Caco-2 (cell line): ENCODE measurements at regions not wholly inside any gene's neighbourhood (a gene's known extent, or its start where the extent isn't known, plus 50 kb on each side); places are given as distances from the start of the nearest gene placed in this dataset.

Source experiments
- BruUV-seq: library from RNA; stranded (reverse); fragments of 400-500 nt; replicated peaks from 2 replicates; lab custom pipeline; 2021; lab: Mats Ljungman, UMichigan
- CTCF ChIA-PET: fragments of 300-600 bp; sonication (Branson Sonifier 250); formaldehyde crosslinking; loops from one replicate; lab custom pipeline; 2022; ENCODE audit warnings: antibody characterized with exemption; lab: Charles Lee
- POLR2A ChIA-PET: fragments of 300-600 bp; sonication (Branson Sonifier 250); formaldehyde crosslinking; loops from one replicate; lab custom pipeline; 2022; ENCODE audit warnings: antibody characterized with exemption; lab: Charles Lee
- DNase-seq, 2 experiments: peaks; one replicate each; pipeline versions ENCODE4 v3.0.0 to v3.0.0-alpha.2; 2020 to 2022
- H3K27me3 ChIP-seq: replicated peaks from 2 replicates; pipeline ENCODE4 v1.6.0; 2011; ENCODE audit warnings: low read length; ENCODE audit not compliant: control insufficient read depth, insufficient read depth
- H3K36me3 ChIP-seq: 2 replicates; pipeline ENCODE4 v1.5.1; 2011; ENCODE audit warnings: low read length; ENCODE audit not compliant: control insufficient read depth, insufficient read depth
- H3K4me1 ChIP-seq: fragments of 250-450 bp; sonication (Bioruptor Pico); 2 replicates; pipeline ENCODE4 v1.5.1; 2020; ENCODE audit warnings: mild to moderate bottlenecking
- H3K4me3 ChIP-seq: 2 replicates; pipeline ENCODE4 v1.5.1; 2011; ENCODE audit warnings: low read depth, mild to moderate bottlenecking, control low read depth, low read length
- H3K9me3 ChIP-seq: fragments of 250-450 bp; sonication (Bioruptor Pico); 2 replicates; pipeline ENCODE4 v1.5.1; 2020; ENCODE audit warnings: mild to moderate bottlenecking, moderate library complexity
- H3K27ac Mint-ChIP-seq: one replicate; pipeline ENCODE4 v1.8.0; 2022; ENCODE audit warnings: mixed read lengths; ENCODE audit not compliant: unreplicated experiment
- H3K27me3 Mint-ChIP-seq: one replicate; pipeline ENCODE4 v1.8.0; 2022; ENCODE audit warnings: mixed read lengths; ENCODE audit not compliant: insufficient read depth, unreplicated experiment
- H3K36me3 Mint-ChIP-seq: one replicate; pipeline ENCODE4 v1.8.0; 2022; ENCODE audit warnings: mild to moderate bottlenecking, mixed read lengths; ENCODE audit not compliant: insufficient read depth, unreplicated experiment
- H3K4me1 Mint-ChIP-seq: one replicate; pipeline ENCODE4 v1.8.0; 2022; ENCODE audit warnings: low read depth, mixed read lengths; ENCODE audit not compliant: unreplicated experiment
- H3K4me3 Mint-ChIP-seq: one replicate; pipeline ENCODE4 v1.8.0; 2022; ENCODE audit warnings: mild to moderate bottlenecking, moderate library complexity, mixed read lengths; ENCODE audit not compliant: unreplicated experiment
- H3K9me3 Mint-ChIP-seq: one replicate; pipeline ENCODE4 v1.8.0; 2022; ENCODE audit warnings: mixed read lengths; ENCODE audit not compliant: unreplicated experiment
- intact Hi-C: fragments of 100-400 bp; cut with micrococcal nuclease; formaldehyde crosslinking; loops from one replicate; pipeline ENCODE4 v1.10.0; 2022; ENCODE audit not compliant: unreplicated experiment
- TF ChIP-seq, protein P1 (sequence below), 2 experiments: fragments of 200-600 bp in 1 of 2; IDR thresholded peaks; 1 replicate in 1 of 2; 2 replicates in 1 of 2; pipeline versions ENCODE4 v1.5.1 to v1.8.0; 2011 to 2022; ENCODE audit warnings: antibody characterized with exemption in 1 of 2, control low read depth in 1 of 2, inconsistent platforms in 1 of 2, low read depth in 1 of 2, low read length in 1 of 2, mild to moderate bottlenecking in 1 of 2, moderate library complexity in 1 of 2; ENCODE audit not compliant: insufficient read depth in 1 of 2, severe bottlenecking in 1 of 2, unreplicated experiment in 1 of 2

DNA sequence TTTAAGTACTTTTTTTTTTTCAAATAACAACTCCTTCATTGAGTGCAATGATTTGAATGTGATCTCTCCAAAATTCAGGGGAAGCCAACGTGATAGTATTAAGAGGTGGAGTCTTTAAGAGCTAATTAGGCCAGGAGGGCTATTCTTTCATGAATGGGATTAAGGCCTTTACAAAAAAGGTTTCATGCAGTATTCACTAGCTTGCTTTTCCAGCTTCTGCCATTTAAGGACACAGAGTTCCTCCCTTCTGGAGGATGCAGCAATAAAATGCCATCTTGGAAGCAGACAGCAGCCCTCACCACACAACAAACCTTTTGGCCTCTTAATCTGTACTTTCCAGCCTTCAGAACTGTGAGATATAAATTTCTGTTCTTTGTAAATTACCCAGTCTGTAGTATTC is 586.8 kb upstream of the LMO3 start:
- no peaks in the 10 kb centered on the region for H3K4me1 Mint-ChIP-seq
- Histone ChIP-seq H3K36me3 (no peaks in the 10 kb centered on the region), H3K4me1 (no peaks in the 10 kb centered on the region), H3K4me3 (no peak overlapping the region), H3K27me3 (no peaks in the 10 kb centered on the region), H3K9me3 (no peaks in the 10 kb centered on the region; the same call in 1 of the 2 replicates)
- BruUV-seq = no TSS peak
- peaks cover 2% of the 10 kb centered on the region for H3K27me3 Mint-ChIP-seq
- ChIA-PET POLR2A (no interaction called here), CTCF (no interaction called here)
- TF ChIP-seq, protein P1, sequence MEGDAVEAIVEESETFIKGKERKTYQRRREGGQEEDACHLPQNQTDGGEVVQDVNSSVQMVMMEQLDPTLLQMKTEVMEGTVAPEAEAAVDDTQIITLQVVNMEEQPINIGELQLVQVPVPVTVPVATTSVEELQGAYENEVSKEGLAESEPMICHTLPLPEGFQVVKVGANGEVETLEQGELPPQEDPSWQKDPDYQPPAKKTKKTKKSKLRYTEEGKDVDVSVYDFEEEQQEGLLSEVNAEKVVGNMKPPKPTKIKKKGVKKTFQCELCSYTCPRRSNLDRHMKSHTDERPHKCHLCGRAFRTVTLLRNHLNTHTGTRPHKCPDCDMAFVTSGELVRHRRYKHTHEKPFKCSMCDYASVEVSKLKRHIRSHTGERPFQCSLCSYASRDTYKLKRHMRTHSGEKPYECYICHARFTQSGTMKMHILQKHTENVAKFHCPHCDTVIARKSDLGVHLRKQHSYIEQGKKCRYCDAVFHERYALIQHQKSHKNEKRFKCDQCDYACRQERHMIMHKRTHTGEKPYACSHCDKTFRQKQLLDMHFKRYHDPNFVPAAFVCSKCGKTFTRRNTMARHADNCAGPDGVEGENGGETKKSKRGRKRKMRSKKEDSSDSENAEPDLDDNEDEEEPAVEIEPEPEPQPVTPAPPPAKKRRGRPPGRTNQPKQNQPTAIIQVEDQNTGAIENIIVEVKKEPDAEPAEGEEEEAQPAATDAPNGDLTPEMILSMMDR (IDR thresholded peaks at IDR 0.05; ENCODE audit: insufficient read depth in 1 of 2, low read depth in 1 of 2, low read length in 1 of 2, severe bottlenecking in 1 of 2, unreplicated experiment in 1 of 2) = no peak
- H3K36me3 Mint-ChIP-seq = no peaks in the 10 kb centered on the region
- no peak for DNase-seq
- no peaks in the 10 kb centered on the region for H3K9me3 Mint-ChIP-seq
- H3K27ac Mint-ChIP-seq = no peak overlapping the region
- no peak overlapping the region for H3K4me3 Mint-ChIP-seq
- intact Hi-C loops = no loop called here

DNA sequence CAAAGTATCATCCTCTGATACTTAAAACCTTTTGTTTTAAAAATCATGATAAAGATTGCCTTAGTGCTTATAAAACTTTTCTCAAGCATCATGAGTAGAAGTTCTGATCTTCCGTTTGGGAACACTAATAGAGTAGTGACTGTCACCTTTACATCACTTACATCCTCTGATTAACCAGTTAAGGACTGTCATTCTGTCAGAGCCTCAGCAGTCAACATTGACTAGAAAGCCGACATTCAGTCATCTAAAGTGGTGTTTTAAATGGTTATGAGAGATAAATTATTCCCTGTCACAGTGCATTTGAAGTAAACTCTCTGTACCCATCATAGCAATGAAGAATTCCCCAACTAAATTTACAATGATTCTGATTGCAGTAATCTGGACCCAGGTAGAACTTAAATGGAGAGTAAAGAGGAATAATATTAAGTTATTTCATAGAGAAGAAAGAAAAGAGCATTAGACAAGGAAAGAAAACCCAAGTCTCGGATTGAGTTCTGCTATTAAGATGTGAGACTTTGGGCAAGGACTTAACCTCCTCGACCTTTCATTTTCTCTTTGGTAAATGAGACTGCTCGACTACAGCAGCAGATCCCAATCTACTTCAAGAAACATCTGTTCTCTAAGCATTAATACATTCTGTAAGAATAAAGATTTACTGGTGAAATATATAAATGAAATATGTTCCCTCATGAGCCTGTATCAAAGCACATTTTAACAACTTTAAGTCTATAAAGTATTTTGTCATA is 563.9 kb upstream of the LMO3 start:
- BruUV-seq = no TSS peak
- H3K36me3 ChIP-seq = no peaks in the 10 kb centered on the region
- Mint-ChIP-seq H3K27ac (no peak overlapping the region), H3K27me3 (peaks cover 9% of the 10 kb centered on the region), H3K9me3 (no peaks in the 10 kb centered on the region), H3K4me3 (no peak overlapping the region), H3K36me3 (no peaks in the 10 kb centered on the region), H3K4me1 (no peaks in the 10 kb centered on the region)
- no peaks in the 10 kb centered on the region for H3K9me3 ChIP-seq
- intact Hi-C loops = no loop called here
- H3K4me1 ChIP-seq = no peaks in the 10 kb centered on the region
- POLR2A ChIA-PET = no interaction called here
- H3K4me3 ChIP-seq = no peak overlapping the region
- no peaks in the 10 kb centered on the region for H3K27me3 ChIP-seq
- TF ChIP-seq, protein P1 (IDR thresholded peaks at IDR 0.05; ENCODE audit: insufficient read depth in 1 of 2, low read depth in 1 of 2, low read length in 1 of 2, severe bottlenecking in 1 of 2, unreplicated experiment in 1 of 2) = no peak
- no peak for DNase-seq
- CTCF ChIA-PET = no interaction called here

DNA sequence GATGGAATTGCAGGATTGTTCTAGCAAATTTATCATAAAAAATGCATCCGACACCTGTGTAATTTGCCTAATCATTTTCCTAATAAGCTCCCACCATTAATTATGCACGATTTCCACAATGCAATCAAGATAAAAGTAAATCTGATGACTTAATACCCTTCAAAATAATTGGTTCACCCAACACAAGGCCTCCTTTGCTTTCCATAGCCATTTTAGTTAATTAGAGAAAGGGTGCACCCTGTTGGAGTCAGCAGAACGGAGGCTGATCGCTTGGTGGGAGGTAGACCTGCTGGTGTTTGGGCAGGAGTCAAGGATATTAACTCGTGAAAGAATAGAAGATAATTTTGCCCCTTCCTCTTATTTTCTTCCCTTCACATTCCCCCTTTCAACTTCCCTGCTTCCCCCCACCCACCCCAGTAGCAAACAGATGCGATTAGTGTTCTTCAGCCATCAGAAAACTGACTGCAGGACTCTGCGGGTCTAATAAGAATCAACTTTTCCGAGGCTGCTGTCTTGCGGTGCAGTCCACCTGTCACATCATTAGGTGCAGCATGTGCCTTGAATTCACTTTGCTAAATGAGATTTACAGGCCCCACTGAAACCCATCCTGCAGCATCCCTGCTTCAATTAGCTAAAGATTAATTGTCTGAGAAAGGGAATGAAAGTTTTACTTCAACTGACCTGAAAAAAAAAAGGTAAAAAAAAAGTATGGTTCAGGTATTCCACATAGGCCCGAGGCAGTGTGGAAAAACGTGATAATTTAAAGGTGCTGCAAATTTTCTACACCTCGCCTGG is 553.7 kb upstream of the LMO3 start:
- H3K4me3 Mint-ChIP-seq = no peak overlapping the region
- Histone ChIP-seq H3K9me3 (no peaks in the 10 kb centered on the region), H3K27me3 (no peaks in the 10 kb centered on the region), H3K36me3 (no peaks in the 10 kb centered on the region), H3K4me1 (no peaks in the 10 kb centered on the region), H3K4me3 (no peak overlapping the region)
- BruUV-seq = no TSS peak
- ChIA-PET CTCF (no interaction called here), POLR2A (no interaction called here)
- TF ChIP-seq, protein P1 (IDR thresholded peaks at IDR 0.05; ENCODE audit: insufficient read depth in 1 of 2, low read depth in 1 of 2, low read length in 1 of 2, severe bottlenecking in 1 of 2, unreplicated experiment in 1 of 2) = no peak
- DNase-seq = no peak
- H3K9me3 Mint-ChIP-seq = peaks cover 6% of the 10 kb centered on the region
- H3K4me1 Mint-ChIP-seq = no peaks in the 10 kb centered on the region
- no peak overlapping the region for H3K27ac Mint-ChIP-seq
- H3K27me3 Mint-ChIP-seq = no peaks in the 10 kb centered on the region
- intact Hi-C loops = loop anchor here (5.0 to 10.0 kb wide), 2 partner anchors 132 to 215 kb away; no protein-coding TSS in a partner anchor
- H3K36me3 Mint-ChIP-seq = no peaks in the 10 kb centered on the region
